GM12878 (cell line): ENCODE measurements at regions not wholly inside any gene's neighbourhood (a gene's known extent, or its start where the extent isn't known, plus 50 kb on each side); places are given as distances from the start of the nearest gene placed in this dataset.
"Not testable (repeated sequence)": the region's sequence is repeated elsewhere in the genome, so short reads cannot be mapped to it uniquely, and the experiment has no call there.

ENCODE experiments used
- ATAC-seq: fragments of 200-7000 bp; cut with Tn5 transposase; 3 replicates; pipeline ENCODE4 v1.9.1; 2020; ENCODE audit warnings: mild to moderate bottlenecking, moderate library complexity
- BruUV-seq: library from RNA; stranded (reverse); fragments of 400-500 nt; replicated peaks from 2 replicates; lab custom pipeline; 2021; lab: Mats Ljungman, UMichigan
- CTCF ChIA-PET: fragments of 300-600 bp; sonication (Branson Sonifier 250); formaldehyde crosslinking; extraction: SDS; loops from one replicate; lab custom pipeline; 2021; ENCODE audit warnings: inconsistent platforms; lab: Yijun Ruan, JAX
- POLR2A ChIA-PET: fragments of 350-600 bp; formaldehyde crosslinking; extraction: SDS; loops from one replicate; lab custom pipeline; 2021; ENCODE audit warnings: inconsistent platforms; lab: Charles Lee
- RAD21 ChIA-PET: fragments of 300-600 bp; sonication (Branson Sonifier 250); formaldehyde crosslinking; loops from one replicate; lab custom pipeline; 2023; ENCODE audit warnings: antibody characterized with exemption; ENCODE audit not compliant: unreplicated experiment; lab: Charles Lee
- SMC1A ChIA-PET: fragments of 300-600 bp; sonication (Branson Sonifier 250); formaldehyde crosslinking; loops from one replicate; lab custom pipeline; 2023; ENCODE audit not compliant: unreplicated experiment, uncharacterized antibody; lab: Charles Lee
- DNase-seq: peaks from one replicate; pipeline ENCODE4 v3.0.0-alpha.2; 2011; ENCODE audit warnings: low read depth, low spot score
- FAIRE-seq: peaks from 3 replicates; lab custom pipeline; 2011; peaks lifted over from hg19 to GRCh38; lab: Jason Lieb, UNC
- H2AFZ ChIP-seq: 2 replicates; pipeline ENCODE4 v1.6.0; 2011; ENCODE audit warnings: low read depth, low read length, control low read depth; ENCODE audit not compliant: control insufficient read depth
- H3K27ac ChIP-seq: 2 replicates; pipeline ENCODE4 v1.5.1; 2011; ENCODE audit warnings: control low read depth; ENCODE audit not compliant: control insufficient read depth, insufficient read depth
- H3K27me3 ChIP-seq, 2 experiments: replicated peaks in 1 of 2; 2 replicates each; pipeline versions ENCODE4 v1.6.0 to v1.6.1; 2011; ENCODE audit warnings: low read length in 1 of 2; ENCODE audit not compliant: control insufficient read depth in 2 of 2, insufficient read depth in 2 of 2
- H3K36me3 ChIP-seq, 2 experiments: 2 replicates each; pipeline ENCODE4 v1.5.1; 2011; ENCODE audit warnings: low read length in 1 of 2; ENCODE audit not compliant: control insufficient read depth in 2 of 2, insufficient read depth in 2 of 2
- H3K4me1 ChIP-seq: 2 replicates; pipeline ENCODE4 v1.6.1; 2011; ENCODE audit warnings: mild to moderate bottlenecking, low read length, moderate library complexity, mixed read lengths; ENCODE audit not compliant: control insufficient read depth, insufficient read depth
- H3K4me2 ChIP-seq: 2 replicates; pipeline ENCODE4 v1.6.0; 2011; ENCODE audit warnings: control low read depth; ENCODE audit not compliant: control insufficient read depth, insufficient read depth
- H3K4me3 ChIP-seq: fragments of 200-600 bp; sonication (generic); 2 replicates; pipeline ENCODE4 v1.5.1; 2016
- H3K79me2 ChIP-seq: 2 replicates; pipeline ENCODE4 v1.6.0; 2011; ENCODE audit warnings: low read length; ENCODE audit not compliant: control insufficient read depth, insufficient read depth
- H3K9ac ChIP-seq: 2 replicates; pipeline ENCODE4 v1.8.0; 2011; ENCODE audit warnings: low read length, control low read depth, mixed read lengths; ENCODE audit not compliant: control insufficient read depth, insufficient read depth
- H3K9me3 ChIP-seq: replicated peaks from 3 replicates; pipeline ENCODE4 v1.5.1; 2011; ENCODE audit warnings: mild to moderate bottlenecking, low read length; ENCODE audit not compliant: control insufficient read depth, insufficient read depth
- H4K20me1 ChIP-seq: 2 replicates; pipeline ENCODE4 v1.6.0; 2011; ENCODE audit not compliant: control insufficient read depth, insufficient read depth
- NFXL1 ChIP-seq: fragments of 450-650 bp; IDR thresholded peaks from 2 replicates; pipeline ENCODE4 v1.6.1; 2017; ENCODE audit warnings: antibody characterized with exemption, mild to moderate bottlenecking, borderline replicate concordance
- WGBS: methylation state at CpG from one replicate; pipeline ENCODE4 v1.1.6; 2016; ENCODE audit warnings: low lambda C conversion rate; ENCODE audit not compliant: insufficient replicate concordance, insufficient coverage; ENCODE audit errors: missing lambda C conversion rate; 5-methylcytosine and 5-hydroxymethylcytosine counted together
- in situ Hi-C: fragments of 300-500 bp; cut with MboI; formaldehyde crosslinking; loops from 9 replicates; pipeline ENCODE4 v1.14.3; 2018; ENCODE audit warnings: mixed read lengths
- intact Hi-C: fragments of 100-400 bp; cut with micrococcal nuclease; formaldehyde crosslinking; loops from one replicate; pipeline ENCODE4 v1.14.2; 2022; ENCODE audit not compliant: unreplicated experiment
- TF ChIP-seq, protein P1 (sequence below): fragments of 450-650 bp; formaldehyde crosslinking; IDR thresholded peaks from 2 replicates; pipeline ENCODE4 v1.4.0; 2022; ENCODE audit warnings: mild to moderate bottlenecking, moderate library complexity
- TF ChIP-seq, protein P2 (sequence below): fragments of 150-350 bp; IDR thresholded peaks from 2 replicates; pipeline ENCODE4 v1.6.1; 2016; ENCODE audit warnings: low read depth, low read length

DNA sequence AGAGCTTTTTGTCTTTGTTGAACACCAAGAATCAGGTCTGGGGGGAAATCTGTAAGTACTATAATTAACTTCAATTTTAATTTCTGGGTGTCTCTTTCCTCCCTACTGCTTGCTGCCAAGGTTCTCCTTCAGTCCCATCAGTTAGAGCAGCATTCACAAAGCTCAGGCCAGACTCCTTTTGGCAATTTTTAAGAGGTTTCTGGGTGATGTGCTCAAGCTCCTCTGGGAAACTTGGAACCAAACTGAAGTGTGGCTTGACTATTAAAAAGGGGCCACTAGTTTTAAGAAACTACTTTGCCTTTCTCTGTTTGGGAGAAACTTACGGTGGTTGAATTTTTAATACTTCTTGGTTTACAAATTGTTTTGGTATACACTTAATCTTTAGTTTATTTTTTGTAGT is 227.7 kb upstream of the SOX2 start:
- intact Hi-C loops, result no loop called here

DNA sequence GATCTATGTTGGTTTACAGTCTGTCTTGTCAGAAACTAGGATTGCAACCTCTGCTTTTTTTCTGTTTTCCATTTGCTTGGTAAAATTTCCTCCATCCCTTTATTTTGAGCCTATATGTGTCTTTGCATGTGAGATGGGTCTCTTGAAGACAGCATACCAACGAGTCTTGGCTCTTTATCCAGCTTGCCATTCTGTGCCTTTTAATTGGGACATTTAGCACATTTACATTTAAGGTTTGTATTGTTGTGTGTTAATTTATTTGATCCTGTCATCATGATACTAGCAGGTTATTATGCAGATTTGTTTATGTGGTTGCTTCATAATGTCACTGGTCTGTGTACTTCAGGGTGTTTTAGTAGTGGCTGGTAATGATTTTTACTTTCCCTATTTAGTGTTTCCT is 236.6 kb upstream of the SOX2 start:
- H3K4me3 ChIP-seq, H3K9ac ChIP-seq, H3K36me3 ChIP-seq, H3K9me3 ChIP-seq, H3K27ac ChIP-seq, SMC1A ChIA-PET, in situ Hi-C loops, H2AFZ ChIP-seq, CTCF ChIA-PET, DNase-seq, H3K4me2 ChIP-seq, POLR2A ChIA-PET, ATAC-seq, H3K4me1 ChIP-seq, H3K79me2 ChIP-seq, BruUV-seq, intact Hi-C loops, RAD21 ChIA-PET, FAIRE-seq, H3K27me3 ChIP-seq, H4K20me1 ChIP-seq: not testable (repeated sequence)
- WGBS, result 0% methylated on average over 1 of the region's 1 CpG

More for the DNA sequence above, 227.7 kb upstream of the SOX2 start:
- no peaks in the 10 kb centered on the region for H3K9me3 ChIP-seq
- 57% methylated on average over 1 of the region's 1 CpG for WGBS
- H3K27me3 ChIP-seq, result no peaks in the 10 kb centered on the region
- POLR2A ChIA-PET, result no interaction called here
- BruUV-seq, result no TSS peak
- ATAC-seq (no peak), FAIRE-seq (no peak), DNase-seq (no peak)
- RAD21 ChIA-PET, result no interaction called here
- TF ChIP-seq, protein P1, sequence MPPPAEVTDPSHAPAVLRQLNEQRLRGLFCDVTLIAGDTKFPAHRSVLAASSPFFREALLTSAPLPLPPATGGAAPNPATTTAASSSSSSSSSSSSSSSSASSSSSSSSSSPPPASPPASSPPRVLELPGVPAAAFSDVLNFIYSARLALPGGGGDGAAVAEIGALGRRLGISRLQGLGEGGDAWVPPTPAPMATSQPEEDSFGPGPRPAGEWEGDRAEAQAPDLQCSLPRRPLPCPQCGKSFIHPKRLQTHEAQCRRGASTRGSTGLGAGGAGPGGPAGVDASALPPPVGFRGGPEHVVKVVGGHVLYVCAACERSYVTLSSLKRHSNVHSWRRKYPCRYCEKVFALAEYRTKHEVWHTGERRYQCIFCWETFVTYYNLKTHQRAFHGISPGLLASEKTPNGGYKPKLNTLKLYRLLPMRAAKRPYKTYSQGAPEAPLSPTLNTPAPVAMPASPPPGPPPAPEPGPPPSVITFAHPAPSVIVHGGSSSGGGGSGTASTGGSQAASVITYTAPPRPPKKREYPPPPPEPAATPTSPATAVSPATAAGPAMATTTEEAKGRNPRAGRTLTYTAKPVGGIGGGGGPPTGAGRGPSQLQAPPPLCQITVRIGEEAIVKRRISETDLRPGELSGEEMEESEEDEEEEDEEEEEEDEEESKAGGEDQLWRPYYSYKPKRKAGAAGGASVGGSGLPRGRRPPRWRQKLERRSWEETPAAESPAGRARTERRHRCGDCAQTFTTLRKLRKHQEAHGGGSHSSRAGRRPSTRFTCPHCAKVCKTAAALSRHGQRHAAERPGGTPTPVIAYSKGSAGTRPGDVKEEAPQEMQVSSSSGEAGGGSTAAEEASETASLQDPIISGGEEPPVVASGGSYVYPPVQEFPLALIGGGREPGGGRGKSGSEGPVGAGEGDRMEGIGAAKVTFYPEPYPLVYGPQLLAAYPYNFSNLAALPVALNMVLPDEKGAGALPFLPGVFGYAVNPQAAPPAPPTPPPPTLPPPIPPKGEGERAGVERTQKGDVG (CRISPR knock-in tag), result no peak
- TF ChIP-seq NFXL1, result no peak
- TF ChIP-seq, protein P2, sequence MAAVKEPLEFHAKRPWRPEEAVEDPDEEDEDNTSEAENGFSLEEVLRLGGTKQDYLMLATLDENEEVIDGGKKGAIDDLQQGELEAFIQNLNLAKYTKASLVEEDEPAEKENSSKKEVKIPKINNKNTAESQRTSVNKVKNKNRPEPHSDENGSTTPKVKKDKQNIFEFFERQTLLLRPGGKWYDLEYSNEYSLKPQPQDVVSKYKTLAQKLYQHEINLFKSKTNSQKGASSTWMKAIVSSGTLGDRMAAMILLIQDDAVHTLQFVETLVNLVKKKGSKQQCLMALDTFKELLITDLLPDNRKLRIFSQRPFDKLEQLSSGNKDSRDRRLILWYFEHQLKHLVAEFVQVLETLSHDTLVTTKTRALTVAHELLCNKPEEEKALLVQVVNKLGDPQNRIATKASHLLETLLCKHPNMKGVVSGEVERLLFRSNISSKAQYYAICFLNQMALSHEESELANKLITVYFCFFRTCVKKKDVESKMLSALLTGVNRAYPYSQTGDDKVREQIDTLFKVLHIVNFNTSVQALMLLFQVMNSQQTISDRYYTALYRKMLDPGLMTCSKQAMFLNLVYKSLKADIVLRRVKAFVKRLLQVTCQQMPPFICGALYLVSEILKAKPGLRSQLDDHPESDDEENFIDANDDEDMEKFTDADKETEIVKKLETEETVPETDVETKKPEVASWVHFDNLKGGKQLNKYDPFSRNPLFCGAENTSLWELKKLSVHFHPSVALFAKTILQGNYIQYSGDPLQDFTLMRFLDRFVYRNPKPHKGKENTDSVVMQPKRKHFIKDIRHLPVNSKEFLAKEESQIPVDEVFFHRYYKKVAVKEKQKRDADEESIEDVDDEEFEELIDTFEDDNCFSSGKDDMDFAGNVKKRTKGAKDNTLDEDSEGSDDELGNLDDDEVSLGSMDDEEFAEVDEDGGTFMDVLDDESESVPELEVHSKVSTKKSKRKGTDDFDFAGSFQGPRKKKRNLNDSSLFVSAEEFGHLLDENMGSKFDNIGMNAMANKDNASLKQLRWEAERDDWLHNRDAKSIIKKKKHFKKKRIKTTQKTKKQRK, result no peak
- CTCF ChIA-PET, result no interaction called here
- in situ Hi-C loops, result no loop called here
- no peak overlapping the region for H2AFZ ChIP-seq
- no peak overlapping the region for H3K27ac ChIP-seq
- H4K20me1 ChIP-seq, result no peaks in the 10 kb centered on the region
- H3K4me2 ChIP-seq, result no peak overlapping the region
- SMC1A ChIA-PET, result no interaction called here
- no peaks in the 10 kb centered on the region for H3K4me1 ChIP-seq
- no peaks in the 10 kb centered on the region for H3K36me3 ChIP-seq
- no peak overlapping the region for H3K9ac ChIP-seq
- H3K79me2 ChIP-seq, result no peaks in the 10 kb centered on the region
- no peak overlapping the region for H3K4me3 ChIP-seq
